HG02678 (cell line): ENCODE measurements at regions not wholly inside any gene's neighbourhood (a gene's known extent, or its start where the extent isn't known, plus 50 kb on each side); places are given as distances from the start of the nearest gene placed in this dataset.
"Not testable (repeated sequence)": the region's sequence is repeated elsewhere in the genome, so short reads cannot be mapped to it uniquely, and the experiment has no call there.

Experiments used
- ATAC-seq: cut with Tn5 transposase; IDR thresholded peaks from one replicate; pipeline ENCODE4 v1.9.1; 2021; ENCODE audit warnings: mild to moderate bottlenecking, moderate library complexity; ENCODE audit not compliant: unreplicated experiment

DNA sequence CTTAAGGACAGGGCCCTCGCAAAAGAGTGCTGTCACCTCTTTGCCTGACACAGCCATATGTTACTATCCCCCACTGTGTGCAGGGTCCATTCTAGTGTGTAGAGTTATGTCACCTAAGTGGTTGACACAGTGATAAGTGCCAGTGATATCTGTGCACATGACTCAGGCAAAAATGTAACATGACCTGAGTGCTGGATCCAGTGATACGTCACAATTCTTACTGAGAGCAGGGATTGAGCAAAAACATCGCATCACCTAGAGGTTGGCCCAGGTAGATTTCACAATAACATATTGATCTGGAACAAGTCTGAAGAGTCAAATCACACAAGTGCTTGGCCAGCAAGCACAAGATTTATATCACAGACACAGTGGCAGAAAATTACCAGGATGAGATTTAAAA lies 100.5 kb upstream of the BPY2B start:
- ATAC-seq = not testable (repeated sequence)

DNA sequence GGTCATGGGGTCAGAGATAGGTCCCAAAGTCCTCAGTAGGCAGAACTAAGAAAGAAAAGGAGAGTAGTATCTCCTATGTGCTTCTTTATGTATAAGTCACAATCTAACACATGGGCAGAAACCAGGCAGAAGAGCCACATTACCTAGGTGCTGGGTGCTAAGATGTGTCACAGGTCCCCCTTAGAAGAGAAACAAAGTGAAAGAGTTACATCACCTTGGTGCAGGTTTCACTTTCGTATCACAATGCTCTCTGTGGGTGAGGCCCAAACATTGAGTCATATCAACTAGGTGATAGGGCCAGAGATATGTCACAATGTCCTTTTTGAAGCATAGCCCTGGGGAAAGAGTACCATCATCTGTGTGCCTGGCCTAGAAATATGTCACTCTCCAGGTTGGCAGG lies 96.1 kb upstream of the BPY2B start:
- ATAC-seq = peak; percentile 97

DNA sequence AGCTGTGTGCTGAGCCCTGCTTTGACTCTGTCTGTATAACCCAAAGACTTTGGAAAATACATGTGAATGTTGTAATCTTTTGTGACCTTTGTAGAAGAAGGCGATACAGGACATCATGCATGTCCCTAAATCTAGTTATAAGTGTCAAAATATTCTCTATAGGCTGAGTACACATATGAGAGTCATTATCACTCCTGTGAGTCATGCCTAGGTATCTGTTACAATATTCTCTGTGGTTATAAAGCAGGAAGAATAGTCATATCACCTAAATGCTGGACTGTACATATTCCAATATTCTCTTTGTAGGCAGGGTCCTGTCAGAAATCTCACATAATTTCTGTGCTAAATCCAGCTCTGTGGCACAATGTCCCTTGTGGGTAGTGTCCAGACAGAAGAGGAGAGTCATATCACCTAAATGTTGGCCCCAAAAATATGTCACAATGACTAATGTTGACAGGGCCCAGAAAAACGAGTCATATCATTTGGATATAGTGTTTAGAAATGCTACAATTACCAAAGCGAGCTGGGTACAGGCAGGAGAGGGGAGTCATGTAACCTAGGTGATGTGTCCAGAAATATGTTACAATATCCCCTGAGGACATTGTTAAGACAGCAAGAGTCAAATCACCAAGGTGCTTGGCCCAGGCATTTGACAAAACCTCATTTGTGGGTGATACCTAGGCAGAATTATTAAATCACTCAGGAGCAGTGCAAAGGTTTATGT lies 80.4 kb upstream of the BPY2B start:
- ATAC-seq = not testable (repeated sequence)

DNA sequence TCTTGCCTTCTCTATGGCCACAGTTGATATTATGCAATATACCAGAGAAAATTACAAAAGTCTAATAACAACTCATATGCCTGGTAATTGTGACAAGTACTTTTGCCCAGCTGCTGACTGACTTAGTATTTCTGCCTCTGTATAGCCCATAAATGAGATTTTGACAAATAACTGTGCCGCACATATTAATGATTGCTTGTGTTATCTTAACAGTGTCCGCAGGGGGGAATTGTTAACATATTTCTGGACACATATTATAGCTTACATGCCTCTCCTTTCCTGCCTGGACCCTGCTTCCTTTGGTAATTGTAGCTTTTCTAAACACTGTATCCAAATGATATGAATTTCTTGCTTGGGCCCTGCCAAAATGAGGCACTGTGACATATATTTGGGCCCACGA lies 69.0 kb upstream of the BPY2B start:
- ATAC-seq = not testable (repeated sequence)

DNA sequence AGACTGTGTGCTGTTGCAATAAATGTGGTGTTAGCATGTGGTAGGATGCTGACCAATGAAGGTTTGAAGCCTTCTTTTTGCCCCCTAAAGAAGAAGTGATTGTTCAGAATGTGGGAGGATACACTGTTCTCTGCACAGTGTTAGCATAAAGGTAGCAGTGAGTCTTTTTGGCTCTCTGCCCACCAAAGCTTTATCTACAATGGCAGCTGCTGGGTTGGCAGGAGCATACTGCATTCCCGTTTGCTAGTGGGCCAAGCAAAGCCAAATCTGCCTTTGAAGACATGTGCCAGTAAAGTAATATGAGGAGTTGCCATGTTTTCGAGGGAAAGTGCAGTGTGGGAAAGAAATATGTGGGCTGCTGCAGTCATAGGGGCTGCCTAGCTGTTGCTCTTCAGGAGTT lies 56.4 kb upstream of the BPY2B start:
- ATAC-seq = not testable (repeated sequence)
